Smooth muscle cell (in vitro differentiated cells): ENCODE measurements at regions not wholly inside any gene's neighbourhood (a gene's known extent, or its start where the extent isn't known, plus 50 kb on each side); places are given as distances from the start of the nearest gene placed in this dataset.
A peak's percentile ranks its signal among the peaks of the same experiment; 100 is the strongest.

Experiments
- DNase-seq: peaks from one replicate; lab custom pipeline; 2025; ENCODE audit not compliant: unreplicated experiment; lab: John Stamatoyannopoulos, UW
- H2AFZ ChIP-seq: fragments of 200-600 bp; sonication (generic); 2 replicates; pipeline ENCODE4 v1.6.0; 2016; ENCODE audit warnings: antibody characterized with exemption, low read depth, mild to moderate bottlenecking
- H3F3A ChIP-seq: fragments of 200-600 bp; sonication (generic); 2 replicates; pipeline ENCODE4 v1.6.0; 2017; ENCODE audit warnings: antibody characterized with exemption, low read depth
- H3K27ac ChIP-seq: fragments of 200-600 bp; sonication (generic); 2 replicates; pipeline ENCODE4 v1.5.1; 2016; ENCODE audit warnings: low read depth, mild to moderate bottlenecking
- H3K27me3 ChIP-seq: fragments of 200-600 bp; sonication (generic); 2 replicates; pipeline ENCODE4 v1.6.1; 2016; ENCODE audit warnings: low read depth, mild to moderate bottlenecking
- H3K36me3 ChIP-seq: fragments of 200-600 bp; sonication (generic); 2 replicates; pipeline ENCODE4 v1.5.1; 2016; ENCODE audit warnings: low read depth
- H3K4me1 ChIP-seq: fragments of 200-600 bp; sonication (generic); 2 replicates; pipeline ENCODE4 v1.5.1; 2016; ENCODE audit warnings: low read depth
- H3K4me2 ChIP-seq: fragments of 200-600 bp; sonication (generic); 2 replicates; pipeline ENCODE4 v1.6.0; 2016; ENCODE audit warnings: mild to moderate bottlenecking
- H3K4me3 ChIP-seq: fragments of 200-600 bp; sonication (generic); 2 replicates; pipeline ENCODE4 v1.5.1; 2016; ENCODE audit warnings: mild to moderate bottlenecking
- H3K79me2 ChIP-seq: fragments of 200-600 bp; sonication (generic); 2 replicates; pipeline ENCODE4 v1.6.0; 2016; ENCODE audit warnings: low read depth, mild to moderate bottlenecking
- H3K9ac ChIP-seq: fragments of 200-600 bp; sonication (generic); 2 replicates; pipeline ENCODE4 v1.6.0; 2016; ENCODE audit warnings: low read depth
- H3K9me3 ChIP-seq: fragments of 200-600 bp; sonication (generic); replicated peaks from 2 replicates; pipeline ENCODE4 v1.5.1; 2016; ENCODE audit warnings: low read depth
- H4K20me1 ChIP-seq: fragments of 200-600 bp; sonication (generic); 2 replicates; pipeline ENCODE4 v1.6.0; 2016; ENCODE audit warnings: low read depth
- CTCF ChIP-seq: fragments of 200-600 bp; sonication (generic); IDR thresholded peaks from 2 replicates; pipeline ENCODE4 v1.5.1; 2017; ENCODE audit warnings: borderline replicate concordance, mild to moderate bottlenecking, antibody characterized with exemption; ENCODE audit not compliant: insufficient read depth, poor library complexity, severe bottlenecking
- WGBS: methylation state at CpG from one replicate; pipeline ENCODE4 v1.1.7; 2016; ENCODE audit warnings: low lambda C conversion rate; 5-methylcytosine and 5-hydroxymethylcytosine counted together

- Histone ChIP-seq H4K20me1 (no peaks in the 10 kb centered on the region), H3F3A (no peaks in the 10 kb centered on the region), H3K27me3 (no peaks in the 10 kb centered on the region), H3K4me1 (no peaks in the 10 kb centered on the region), H2AFZ (no peak overlapping the region), H3K4me3 (no peak overlapping the region), H3K36me3 (no peaks in the 10 kb centered on the region), H3K9ac (no peak overlapping the region), H3K79me2 (peaks cover 72% of the 10 kb centered on the region), H3K27ac (no peak overlapping the region), H3K4me2 (no peak overlapping the region), H3K9me3 (no peaks in the 10 kb centered on the region)
- 84% methylated on average over 5 of the region's 5 CpGs for WGBS
- DNase-seq: no peak
- no peak for TF ChIP-seq CTCF
Observed at GRCh38 chr10:60728056-60728455, 50.2 kb upstream of the CDK1 start.

DNA sequence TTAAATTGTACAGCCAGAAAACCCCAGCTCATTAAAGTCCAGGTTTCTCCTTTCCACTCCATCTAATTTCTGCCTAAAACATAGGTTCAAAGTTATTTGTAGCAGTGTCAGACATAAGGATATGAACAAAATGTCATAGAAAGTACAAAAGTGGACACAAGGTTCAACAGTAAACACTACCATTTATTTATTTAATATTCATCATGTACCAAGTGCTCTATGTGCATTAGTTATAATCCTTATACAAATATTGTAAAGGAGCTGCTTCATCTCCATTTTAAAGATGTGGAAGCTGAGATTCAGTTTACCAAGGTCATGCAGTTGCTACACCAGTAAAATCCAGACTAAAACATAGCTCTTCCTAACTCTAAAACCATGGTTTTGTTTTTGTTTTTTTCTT, 52.0 kb upstream of the CDK1 start:
- H3K27ac ChIP-seq: no peak overlapping the region
- no peak overlapping the region for H3K4me3 ChIP-seq
- H3K4me2 ChIP-seq: no peak overlapping the region
- DNase-seq: no peak
- H3K79me2 ChIP-seq: peaks cover 64% of the 10 kb centered on the region
- H3K9ac ChIP-seq: no peak overlapping the region
- H2AFZ ChIP-seq: no peak overlapping the region
- no peaks in the 10 kb centered on the region for H3K27me3 ChIP-seq
- TF ChIP-seq CTCF: no peak
- H4K20me1 ChIP-seq: no peaks in the 10 kb centered on the region
- H3F3A ChIP-seq: no peaks in the 10 kb centered on the region
- no peaks in the 10 kb centered on the region for H3K4me1 ChIP-seq
- H3K36me3 ChIP-seq: no peaks in the 10 kb centered on the region
- H3K9me3 ChIP-seq: no peaks in the 10 kb centered on the region

DNA sequence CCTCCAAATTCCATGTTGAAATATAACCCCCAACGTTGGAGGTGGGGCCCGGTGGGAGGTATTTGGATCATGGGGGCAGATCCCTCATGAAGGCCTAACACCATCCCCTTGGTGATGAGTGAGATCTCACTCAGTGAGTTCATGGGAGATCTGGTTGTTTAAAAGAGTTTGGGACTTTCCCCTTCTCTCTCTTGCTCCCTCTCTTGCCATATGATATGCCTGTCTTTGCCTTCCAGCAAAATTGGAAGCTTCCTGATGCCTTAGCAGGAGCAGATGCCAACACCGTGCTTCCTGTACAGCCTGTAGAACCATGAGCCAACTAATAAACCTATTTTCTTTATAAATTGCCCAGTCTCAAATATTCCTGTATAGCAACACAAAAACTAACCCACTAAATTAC, 55.7 kb upstream of the CDK1 start:
- H3K9me3 ChIP-seq: no peaks in the 10 kb centered on the region
- no peak overlapping the region for H3K4me2 ChIP-seq
- no peaks in the 10 kb centered on the region for H3K36me3 ChIP-seq
- H3K4me1 ChIP-seq: no peaks in the 10 kb centered on the region
- H2AFZ ChIP-seq: no peak overlapping the region
- TF ChIP-seq CTCF: no peak
- H4K20me1 ChIP-seq: no peaks in the 10 kb centered on the region
- peaks cover 38% of the 10 kb centered on the region for H3K79me2 ChIP-seq
- no peak overlapping the region for H3K4me3 ChIP-seq
- no peak overlapping the region for H3K27ac ChIP-seq
- no peaks in the 10 kb centered on the region for H3F3A ChIP-seq
- no peak overlapping the region for H3K9ac ChIP-seq
- H3K27me3 ChIP-seq: no peaks in the 10 kb centered on the region
- DNase-seq: no peak
- 89% methylated on average over 3 of the region's 3 CpGs for WGBS

DNA sequence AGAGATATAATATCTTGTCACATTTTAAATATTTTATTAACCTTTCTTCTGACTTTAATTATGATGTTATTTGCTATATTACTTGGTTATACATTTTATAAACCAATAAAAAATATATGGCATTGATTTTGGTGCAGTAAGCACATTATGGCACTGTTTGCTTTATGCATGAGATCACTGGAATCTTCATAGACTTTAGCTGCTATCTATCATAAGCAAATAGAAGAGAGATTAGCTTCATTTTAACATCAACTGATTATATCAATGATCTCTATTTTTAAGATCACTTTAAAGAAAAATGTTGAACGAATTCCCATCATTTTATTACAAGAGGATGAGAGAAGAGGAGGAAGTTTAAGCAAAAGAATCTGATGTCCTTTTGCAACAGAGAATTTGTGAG, 58.6 kb upstream of the CDK1 start:
- no peaks in the 10 kb centered on the region for H3F3A ChIP-seq
- 88% methylated on average over 1 of the region's 1 CpG for WGBS
- H3K4me1 ChIP-seq: no peaks in the 10 kb centered on the region
- H4K20me1 ChIP-seq: no peaks in the 10 kb centered on the region
- H3K4me3 ChIP-seq: no peak overlapping the region
- H3K9ac ChIP-seq: no peak overlapping the region
- H2AFZ ChIP-seq: no peak overlapping the region
- peaks cover 17% of the 10 kb centered on the region for H3K79me2 ChIP-seq
- TF ChIP-seq CTCF: no peak
- DNase-seq: no peak
- no peaks in the 10 kb centered on the region for H3K36me3 ChIP-seq
- no peak overlapping the region for H3K4me2 ChIP-seq
- no peaks in the 10 kb centered on the region for H3K9me3 ChIP-seq
- H3K27ac ChIP-seq: peak overlapping the region; percentile 48
- H3K27me3 ChIP-seq: no peaks in the 10 kb centered on the region
